ENCODE measurements at regions not wholly inside any gene's neighbourhood (a gene's known extent, or its start where the extent isn't known, plus 50 kb on each side); places are given as distances from the start of the nearest gene placed in this dataset.
"Not testable (repeated sequence)": the region's sequence is repeated elsewhere in the genome, so short reads cannot be mapped to it uniquely, and the experiment has no call there.

DNA sequence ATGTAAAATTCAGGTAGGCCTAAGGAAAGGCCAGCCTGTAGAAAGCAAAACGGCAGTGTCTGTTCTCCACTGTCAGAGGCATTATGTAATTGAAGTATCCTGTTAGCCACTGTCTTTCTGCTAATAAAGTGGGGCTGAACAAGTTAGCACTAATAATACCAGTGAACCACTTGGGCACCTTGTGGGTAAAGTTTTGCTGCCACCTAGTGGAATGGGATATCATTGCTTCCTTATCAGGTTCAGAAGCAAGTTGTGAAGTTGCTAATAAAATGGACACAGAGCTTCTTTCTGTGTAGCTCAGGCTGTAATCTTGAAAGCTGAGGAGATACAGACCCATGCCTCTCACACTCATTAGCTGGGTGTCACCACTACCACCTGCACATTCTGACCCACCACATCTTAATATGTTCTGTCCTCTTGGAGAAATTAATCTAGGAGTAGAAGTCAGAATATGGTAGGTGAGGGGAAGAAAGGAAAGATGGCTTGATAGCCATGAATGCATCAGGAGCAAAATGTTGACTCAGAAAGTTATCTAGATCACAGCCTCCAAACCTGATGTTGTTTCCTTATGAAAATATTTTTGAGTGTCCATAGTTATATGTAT, 175.1 kb downstream of the SEPTIN7 start:
- DNase-seq: peak; percentile 76

DNA sequence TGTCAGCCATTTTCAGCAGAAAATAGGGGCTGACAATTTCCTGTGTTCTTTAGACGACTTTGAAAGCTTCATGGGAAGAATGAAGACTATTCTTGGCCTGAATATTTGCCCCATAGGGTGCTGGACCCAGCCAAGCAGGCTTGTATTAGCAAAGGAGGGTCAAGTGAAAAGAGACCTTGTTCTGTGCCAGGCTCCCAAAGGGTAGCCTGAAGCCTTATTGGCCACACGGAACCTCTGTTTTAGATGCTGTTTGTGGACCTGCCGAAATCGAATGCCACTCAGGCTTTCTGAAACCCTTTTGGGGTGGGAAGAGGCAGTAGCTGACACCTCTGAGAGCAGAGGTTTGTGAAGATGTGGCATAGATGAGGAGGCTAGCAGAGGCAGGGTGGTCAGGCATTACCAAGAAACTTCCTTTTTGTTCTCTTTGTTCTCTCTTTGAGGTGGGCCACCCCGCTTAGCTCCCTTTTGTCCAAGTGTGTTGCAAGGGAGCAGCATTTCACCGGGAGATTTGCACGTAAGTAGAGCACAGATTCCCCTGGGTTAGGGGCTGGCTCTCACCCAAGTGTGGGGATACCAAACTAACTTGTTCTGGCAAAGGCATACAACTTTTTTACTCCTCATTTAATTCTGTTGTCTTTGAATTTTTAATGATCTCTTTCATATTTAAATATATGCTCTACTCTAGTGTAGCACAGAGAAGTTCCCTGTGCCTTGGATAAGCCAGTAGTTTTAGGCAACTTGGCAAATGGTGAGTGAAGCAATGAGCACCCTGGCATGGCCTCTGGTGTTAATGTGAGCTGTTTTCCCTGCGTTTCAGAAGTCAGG, 174.0 kb upstream of the EEPD1 start:
- not testable (repeated sequence) for DNase-seq

- DNase-seq: no peak
Observed at GRCh38 chr7:35982600-35982999, 170.5 kb upstream of the EEPD1 start.

DNA sequence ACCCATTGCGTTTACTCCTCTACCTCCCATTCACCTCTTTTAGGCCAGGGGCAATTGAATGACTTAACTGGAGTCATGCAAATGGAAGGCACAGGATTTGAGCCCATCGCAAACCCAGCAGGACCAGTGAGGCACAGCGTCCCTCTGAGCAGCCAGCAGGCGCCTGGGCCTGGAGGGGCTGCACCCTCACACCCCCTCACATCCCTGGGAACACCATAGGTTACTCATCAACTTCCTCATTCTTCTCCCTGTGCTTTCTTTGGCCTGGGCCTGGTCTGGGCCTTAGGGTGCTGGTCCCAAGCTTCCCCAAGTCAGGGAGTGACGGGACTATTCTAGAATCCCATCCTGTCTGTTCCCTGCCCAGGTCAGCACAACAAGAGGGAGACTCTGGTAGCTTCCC, 169.4 kb upstream of the EEPD1 start:
- no peak for DNase-seq

DNA sequence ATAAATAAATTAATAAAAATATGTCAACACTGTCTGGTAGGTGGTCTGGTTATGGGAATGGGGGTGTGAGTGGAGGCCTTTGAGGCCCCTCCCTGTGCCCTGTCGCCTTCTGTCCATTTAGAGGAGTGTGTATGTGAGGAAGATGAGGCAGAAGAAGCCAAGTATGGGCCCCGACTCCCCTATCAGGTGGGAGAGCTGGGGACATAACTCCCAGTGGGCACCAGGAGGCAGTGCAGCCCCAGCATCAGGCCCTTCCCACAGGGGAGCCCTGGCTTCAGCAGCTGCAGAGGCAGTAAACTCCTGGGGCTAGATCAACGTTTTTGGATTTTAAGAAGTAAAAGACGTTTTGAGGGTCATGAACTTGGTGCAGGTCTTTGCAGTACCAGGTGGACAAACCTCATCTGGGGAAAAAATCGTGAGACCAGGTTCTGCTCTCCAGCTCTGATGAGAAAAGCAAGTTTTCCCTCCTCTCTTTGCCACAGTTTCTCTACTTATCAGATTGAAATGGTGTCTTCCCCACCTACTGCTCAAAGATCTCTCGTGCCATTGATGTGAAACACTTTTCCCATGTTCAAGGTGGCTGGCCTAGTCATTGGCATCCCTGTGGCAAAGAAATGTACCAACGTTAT, 167.8 kb upstream of the EEPD1 start:
- peak; percentile 65 for DNase-seq

DNA sequence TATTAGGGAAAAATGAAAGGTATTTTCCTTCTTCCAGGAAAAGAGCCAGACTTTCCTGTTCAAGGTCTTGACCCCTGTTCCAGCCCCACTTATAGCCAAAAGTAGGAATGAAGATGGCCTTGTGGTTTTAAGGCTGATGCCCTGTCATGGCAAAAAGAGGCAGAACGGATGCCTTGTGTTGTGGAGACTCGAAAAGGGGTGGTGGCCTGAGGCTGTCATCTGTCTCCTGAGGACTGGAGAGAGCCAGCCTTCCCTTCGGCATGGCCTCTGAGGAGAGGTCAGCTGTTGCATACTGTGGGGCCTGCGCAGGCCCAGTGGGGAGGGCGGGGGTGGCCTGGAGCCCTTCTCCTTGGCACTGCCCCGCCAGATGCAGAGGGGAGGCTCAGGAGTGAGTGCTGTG, 166.0 kb upstream of the EEPD1 start:
- DNase-seq: no peak

DNA sequence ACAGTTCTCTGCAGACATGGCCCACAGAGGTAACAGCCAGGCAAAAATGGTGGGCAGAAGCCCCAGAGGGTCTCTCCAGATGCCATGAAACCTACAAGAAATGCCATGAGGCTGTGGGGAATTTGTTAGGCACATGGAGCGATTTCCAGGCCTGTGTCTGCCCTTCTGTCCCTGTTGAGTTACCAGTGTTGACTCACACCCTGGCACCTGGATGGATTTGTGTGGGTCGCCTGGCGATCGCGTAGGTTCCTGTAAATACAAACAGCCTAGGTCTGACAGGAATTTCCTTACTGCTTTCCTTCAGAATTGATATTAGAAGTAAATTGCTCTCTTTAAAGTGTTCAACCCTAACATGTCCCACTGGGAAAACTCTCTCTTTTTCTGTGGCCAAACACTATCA, 164.9 kb upstream of the EEPD1 start:
- no peak for DNase-seq

DNA sequence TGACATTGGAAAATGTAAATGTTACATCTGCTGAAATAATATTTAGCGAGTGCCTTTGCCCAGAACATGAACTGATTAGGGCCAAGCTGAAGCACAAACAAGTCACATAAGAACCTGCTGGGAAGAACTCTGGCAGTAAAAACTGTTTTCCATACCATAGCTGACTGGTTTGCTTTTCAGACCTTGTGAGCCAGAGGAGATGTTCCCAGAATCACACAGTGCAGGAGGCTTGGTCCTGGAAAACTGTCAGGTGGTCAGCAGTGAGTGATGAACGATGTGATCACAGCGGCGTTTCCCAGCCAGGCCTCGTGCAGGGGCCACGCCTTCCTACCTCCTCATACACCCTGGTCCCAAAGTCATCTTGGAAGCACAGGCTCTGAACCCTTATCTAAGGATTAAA, 164.2 kb upstream of the EEPD1 start:
- no peak for DNase-seq

- DNase-seq: no peak
Observed at GRCh38 chr7:35991511-35992232, 161.4 kb upstream of the EEPD1 start.

GRCh38 chr7:35992436-35992835, 160.6 kb upstream of the EEPD1 start:
- no peak for DNase-seq

DNA sequence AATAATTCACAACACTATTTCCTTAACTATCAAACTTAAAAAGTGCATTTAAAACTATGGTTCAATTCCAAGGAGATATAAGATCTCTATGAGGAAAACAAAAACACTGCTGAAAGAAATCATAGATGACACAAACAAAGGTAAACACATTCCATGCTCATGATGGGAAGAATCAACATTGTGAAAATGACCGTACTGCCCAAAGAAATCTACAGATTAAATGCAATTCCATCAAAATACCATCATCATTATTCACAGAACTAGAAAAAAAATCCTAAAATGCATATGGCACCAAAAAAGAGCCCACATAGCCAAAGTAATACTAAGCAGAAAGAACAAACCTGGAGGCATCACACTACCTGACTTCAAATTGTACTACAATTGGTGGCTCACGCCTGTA, 159.9 kb upstream of the EEPD1 start:
- DNase-seq: no peak

DNA sequence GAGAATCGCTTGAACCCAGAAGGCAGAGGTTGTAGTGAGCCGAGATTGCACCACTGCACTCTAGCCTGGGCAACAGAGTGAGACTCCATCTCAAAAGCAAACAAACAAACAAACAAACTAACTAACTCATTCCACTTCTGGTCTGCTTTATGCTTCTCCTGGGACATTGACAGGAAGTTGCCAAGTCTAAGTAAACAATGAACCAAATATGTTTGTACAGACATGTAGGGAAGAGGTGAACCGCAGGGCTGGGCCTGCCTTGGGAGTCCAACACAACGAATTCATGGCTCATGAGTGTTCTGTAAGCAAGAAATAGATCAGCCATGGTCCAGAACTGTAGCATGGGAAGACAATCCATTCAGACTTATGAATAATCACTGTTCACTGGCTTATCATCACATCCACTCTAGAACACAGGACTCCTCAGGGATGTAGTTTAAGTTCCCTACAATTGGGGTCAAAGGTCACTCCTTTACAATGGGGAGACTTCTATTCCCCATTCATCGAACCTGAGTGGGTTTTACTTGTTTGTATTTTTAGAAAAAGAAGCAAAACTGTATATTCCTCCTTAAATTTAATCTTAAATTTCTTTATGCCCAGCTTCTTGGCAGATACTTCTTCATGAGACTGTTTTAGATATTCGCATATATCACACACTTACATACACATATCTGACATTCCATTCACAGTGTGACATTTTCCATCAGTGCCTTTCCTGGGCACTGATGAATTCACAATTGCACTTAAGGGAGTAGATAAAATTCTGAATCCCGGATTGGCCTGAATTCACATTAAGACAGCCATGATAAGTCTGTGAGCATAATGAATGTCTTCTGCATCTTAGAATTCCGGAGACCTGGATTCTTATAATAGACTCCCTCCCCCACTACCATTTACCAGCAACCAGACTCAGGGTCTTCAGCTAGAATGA, 159.1 kb upstream of the EEPD1 start:
- no peak for DNase-seq

DNA sequence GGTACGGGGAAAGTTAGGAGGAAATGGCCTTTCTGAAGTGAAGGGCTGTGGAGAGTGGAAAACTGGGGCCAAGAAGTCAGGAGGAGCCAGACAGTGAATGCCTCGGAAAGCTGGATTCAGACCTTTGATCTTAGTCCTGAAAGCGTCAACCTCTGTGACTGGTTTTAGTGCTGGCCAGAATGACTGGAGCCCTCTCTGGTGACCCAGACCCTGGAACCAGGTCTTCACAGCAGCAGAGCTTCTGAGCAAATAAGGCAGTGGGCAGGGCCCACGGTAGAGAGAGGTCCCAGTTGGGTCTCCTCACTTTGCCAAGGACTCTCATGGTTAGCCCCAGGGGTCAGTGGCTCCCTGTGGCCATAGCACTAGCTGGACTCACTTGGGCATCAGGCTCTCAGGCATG, 157.7 kb upstream of the EEPD1 start:
- DNase-seq: no peak

GRCh38 chr7:35998481-35998880, 154.6 kb upstream of the EEPD1 start:
- no peak for DNase-seq

GRCh38 chr7:36001546-36001945, 151.5 kb upstream of the EEPD1 start:
- DNase-seq: no peak

- DNase-seq: no peak
Observed at GRCh38 chr7:36002900-36003299, 150.2 kb upstream of the EEPD1 start.

DNA sequence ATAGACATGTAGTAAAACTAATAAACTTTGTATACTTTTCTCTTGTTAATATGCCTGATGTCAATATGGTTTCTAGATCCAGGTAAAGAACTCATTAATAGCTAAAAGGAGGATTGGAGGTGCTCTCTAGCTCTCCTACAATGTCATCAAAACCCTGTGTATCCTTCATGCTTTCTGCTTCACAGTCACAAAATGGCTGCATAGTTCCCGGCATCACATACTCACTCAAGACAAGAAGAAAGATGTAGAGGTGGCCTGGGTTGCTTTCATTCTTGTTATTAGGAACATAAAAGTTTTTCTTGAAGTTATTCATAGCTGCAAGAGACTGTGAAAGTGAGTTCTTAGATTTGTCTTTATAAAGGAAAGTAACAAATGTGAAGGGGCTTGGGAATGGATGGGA, 149.7 kb upstream of the EEPD1 start:
- DNase-seq: no peak

DNA sequence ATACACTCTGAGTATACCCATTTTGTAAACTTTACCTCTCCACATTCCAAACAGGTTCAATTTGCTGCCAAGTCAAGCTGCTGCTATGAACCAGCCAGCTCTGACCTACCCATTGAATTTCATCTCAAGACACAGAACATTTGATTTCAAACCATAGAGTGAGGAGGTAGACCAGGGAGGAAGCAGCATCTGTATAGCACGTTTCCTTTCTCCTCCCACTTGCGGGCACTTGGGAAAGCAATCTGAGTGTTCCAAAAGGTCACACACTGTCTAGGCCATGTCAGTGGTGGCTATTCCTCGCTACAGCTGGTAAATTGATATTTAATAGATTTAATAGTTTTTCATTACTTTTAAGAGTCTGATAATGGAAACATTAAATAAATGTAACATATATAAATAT, 147.8 kb upstream of the EEPD1 start:
- no peak for DNase-seq

- no peak for DNase-seq
Observed at GRCh38 chr7:36005876-36006275, 147.2 kb upstream of the EEPD1 start.

GRCh38 chr7:36006636-36007229, 146.3 kb upstream of the EEPD1 start:
- no peak for DNase-seq

DNA sequence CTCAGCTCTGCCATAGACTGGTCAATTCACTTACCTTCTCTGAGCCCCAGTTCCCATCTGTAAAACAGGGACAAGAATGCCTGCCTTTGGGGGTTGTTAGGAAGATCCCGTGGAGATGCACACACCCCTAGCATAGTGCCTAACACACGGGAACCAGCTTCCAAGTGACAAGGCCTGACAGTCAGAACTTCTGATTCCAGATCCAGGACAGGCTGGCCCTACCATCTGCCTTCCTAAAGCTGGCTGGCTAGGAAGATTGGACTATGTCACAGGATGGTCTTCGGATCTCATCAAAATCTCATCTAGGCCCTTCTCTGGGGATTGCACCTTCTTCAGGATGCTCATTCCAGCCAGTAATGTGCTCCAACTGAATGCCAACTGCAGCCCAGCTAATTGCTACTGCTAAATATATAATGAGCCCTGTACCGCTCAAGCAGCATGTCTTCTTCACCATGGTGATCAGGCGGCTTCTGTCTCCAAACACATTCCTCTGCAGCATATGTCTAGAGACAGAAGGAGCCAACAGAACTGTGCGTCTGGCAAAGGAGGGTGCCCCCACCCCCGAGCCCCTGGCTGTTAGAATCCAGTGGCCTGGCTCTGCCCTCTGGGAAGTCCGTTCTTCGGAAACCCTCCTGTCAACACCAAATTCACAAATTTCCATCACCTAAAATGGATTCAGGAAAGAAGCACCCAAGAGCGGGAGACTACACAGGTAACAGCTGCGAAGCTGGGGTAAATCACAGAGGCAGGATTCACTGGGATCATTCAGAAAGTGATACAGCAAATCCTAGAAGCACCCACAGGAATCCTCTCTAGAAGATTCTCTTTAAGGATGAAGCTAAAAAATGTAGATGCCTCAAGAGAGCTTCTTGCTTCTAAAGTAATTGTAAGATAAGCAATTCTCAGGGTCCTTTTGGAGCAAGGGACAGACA, 142.1 kb upstream of the EEPD1 start:
- DNase-seq: no peak

Measured in NCI-H1105 (cell line).